ENCODE measurements at regions not wholly inside any gene's neighbourhood (a gene's known extent, or its start where the extent isn't known, plus 50 kb on each side); places are given as distances from the start of the nearest gene placed in this dataset.

GRCh38 chrX:78429172-78429571, 101.8 kb upstream of the CYSLTR1 start:
- H3K4me3 ChIP-seq (ENCODE audit: low read length): no peak overlapping the region
- TF ChIP-seq, protein P1, sequence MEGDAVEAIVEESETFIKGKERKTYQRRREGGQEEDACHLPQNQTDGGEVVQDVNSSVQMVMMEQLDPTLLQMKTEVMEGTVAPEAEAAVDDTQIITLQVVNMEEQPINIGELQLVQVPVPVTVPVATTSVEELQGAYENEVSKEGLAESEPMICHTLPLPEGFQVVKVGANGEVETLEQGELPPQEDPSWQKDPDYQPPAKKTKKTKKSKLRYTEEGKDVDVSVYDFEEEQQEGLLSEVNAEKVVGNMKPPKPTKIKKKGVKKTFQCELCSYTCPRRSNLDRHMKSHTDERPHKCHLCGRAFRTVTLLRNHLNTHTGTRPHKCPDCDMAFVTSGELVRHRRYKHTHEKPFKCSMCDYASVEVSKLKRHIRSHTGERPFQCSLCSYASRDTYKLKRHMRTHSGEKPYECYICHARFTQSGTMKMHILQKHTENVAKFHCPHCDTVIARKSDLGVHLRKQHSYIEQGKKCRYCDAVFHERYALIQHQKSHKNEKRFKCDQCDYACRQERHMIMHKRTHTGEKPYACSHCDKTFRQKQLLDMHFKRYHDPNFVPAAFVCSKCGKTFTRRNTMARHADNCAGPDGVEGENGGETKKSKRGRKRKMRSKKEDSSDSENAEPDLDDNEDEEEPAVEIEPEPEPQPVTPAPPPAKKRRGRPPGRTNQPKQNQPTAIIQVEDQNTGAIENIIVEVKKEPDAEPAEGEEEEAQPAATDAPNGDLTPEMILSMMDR (conservative IDR thresholded peaks at IDR 0.05; ENCODE audit: low read length): no peak
- no peak for DNase-seq (ENCODE audit: low read depth)

- DNase-seq (ENCODE audit: low read depth): no peak
- TF ChIP-seq, protein P1 (conservative IDR thresholded peaks at IDR 0.05; ENCODE audit: low read length): no peak
- no peak overlapping the region for H3K4me3 ChIP-seq (ENCODE audit: low read length)
Measured at GRCh38 chrX:78388663-78389062, 61.3 kb upstream of the CYSLTR1 start.

DNA sequence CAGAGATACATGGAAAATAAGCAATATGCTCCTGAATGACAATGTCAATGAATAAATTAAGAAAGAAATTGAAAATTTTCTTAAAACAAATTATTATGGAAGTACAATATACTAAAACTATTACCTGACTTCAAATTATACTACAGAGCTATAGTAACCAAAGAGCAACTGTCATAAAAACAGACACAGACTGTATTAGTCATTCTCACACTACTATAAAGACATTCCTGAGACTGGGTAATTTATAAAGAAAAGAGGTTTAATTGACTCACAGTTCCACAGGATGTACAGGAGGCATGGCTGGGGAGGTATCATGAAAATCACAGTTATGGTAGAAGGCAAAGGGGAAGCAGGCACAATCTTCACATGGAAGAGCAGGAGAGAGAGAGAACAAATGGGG, 60.0 kb upstream of the CYSLTR1 start:
- no peak for DNase-seq (ENCODE audit: low read depth)
- H3K4me3 ChIP-seq (ENCODE audit: low read length): no peak overlapping the region
- TF ChIP-seq, protein P1 (conservative IDR thresholded peaks at IDR 0.05; ENCODE audit: low read length): no peak

DNA sequence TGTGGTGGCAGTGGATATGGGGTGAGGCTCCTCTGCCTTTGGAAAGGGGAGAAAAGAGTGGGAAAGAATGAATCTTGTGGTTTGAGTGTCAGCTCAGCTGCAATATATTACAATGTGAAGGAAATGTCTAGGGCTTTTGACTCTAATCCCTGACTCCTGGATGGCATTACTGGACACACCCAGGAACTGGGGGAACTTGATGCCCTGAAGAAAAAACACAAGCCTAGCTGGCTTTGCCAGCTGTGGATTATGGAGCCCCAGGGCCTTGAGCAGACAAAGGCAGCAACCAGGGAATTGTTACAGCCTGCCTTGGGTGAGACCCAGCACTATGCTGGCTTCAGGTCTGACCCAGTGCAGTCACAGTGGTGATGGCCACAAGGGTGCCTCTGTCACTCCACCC, 57.1 kb upstream of the CYSLTR1 start:
- H3K4me3 ChIP-seq (ENCODE audit: low read length): no peak overlapping the region
- no peak for DNase-seq (ENCODE audit: low read depth)
- TF ChIP-seq, protein P1 (conservative IDR thresholded peaks at IDR 0.05; ENCODE audit: low read length): no peak

DNA sequence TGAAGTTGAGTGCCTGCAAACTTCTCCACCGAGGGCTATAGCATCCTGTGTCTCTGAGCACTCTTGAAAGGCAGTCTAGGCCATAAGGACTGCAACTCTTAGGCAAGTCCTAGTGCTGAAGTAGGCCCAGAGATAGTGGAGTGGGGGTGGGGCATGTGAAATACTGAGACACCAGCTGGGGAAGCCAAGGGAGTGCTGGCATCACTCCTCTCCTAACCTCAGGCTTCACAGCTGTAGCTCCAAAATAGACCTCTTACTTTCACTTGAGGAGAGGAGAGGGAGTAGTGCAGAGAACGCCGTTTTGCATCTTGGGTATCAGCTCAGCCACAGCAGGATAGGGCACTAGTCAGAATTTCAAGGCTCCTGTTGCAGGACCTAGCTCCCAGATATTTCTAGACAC, 56.2 kb upstream of the CYSLTR1 start:
- TF ChIP-seq, protein P1 (conservative IDR thresholded peaks at IDR 0.05; ENCODE audit: low read length): no peak
- DNase-seq (ENCODE audit: low read depth): no peak
- H3K4me3 ChIP-seq (ENCODE audit: low read length): no peak overlapping the region

GRCh38 chrX:78378476-78379115, 51.2 kb upstream of the CYSLTR1 start:
- DNase-seq (ENCODE audit: low read depth): no peak
- TF ChIP-seq, protein P1 (conservative IDR thresholded peaks at IDR 0.05; ENCODE audit: low read length): no peak

More at GRCh38 chrX:78378476-78379115, 51.2 kb upstream of the CYSLTR1 start:
- H3K4me3 ChIP-seq (ENCODE audit: low read length): no peak overlapping the region

Data from AG10803 (cell line).